ENCODE measurements at regions not wholly inside any gene's neighbourhood (a gene's known extent, or its start where the extent isn't known, plus 50 kb on each side); places are given as distances from the start of the nearest gene placed in this dataset.

DNA sequence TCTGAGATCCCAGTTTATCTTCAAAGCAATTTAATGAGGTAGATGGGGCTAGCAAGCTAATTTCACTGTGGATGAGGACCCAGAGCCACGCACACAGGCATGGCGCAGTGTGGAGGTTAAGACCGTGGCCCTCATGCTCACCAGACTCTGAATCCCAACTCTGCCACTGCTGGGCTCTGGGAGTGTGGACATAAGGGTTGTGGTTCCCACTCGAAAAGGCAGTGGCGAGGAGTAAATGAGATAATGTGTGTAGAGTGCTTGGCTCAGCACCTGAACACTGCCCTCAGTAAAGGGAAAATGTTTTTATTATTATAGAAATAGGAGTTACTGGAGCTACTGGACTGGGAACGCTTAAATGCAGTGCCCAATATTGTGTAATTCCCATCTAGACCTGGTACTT lies 243.5 kb upstream of the TPM1 start:
- no peaks in the 10 kb centered on the region for H3K4me1 Mint-ChIP-seq
- no peak for ATAC-seq
- no peak for DNase-seq (ENCODE audit: low spot score in 2 of 2)
- H3K4me3 Mint-ChIP-seq = no peak overlapping the region
- no peak overlapping the region for H3K27ac Mint-ChIP-seq
- H3K9me3 Mint-ChIP-seq = no peaks in the 10 kb centered on the region
- no peaks in the 10 kb centered on the region for H3K36me3 Mint-ChIP-seq

DNA sequence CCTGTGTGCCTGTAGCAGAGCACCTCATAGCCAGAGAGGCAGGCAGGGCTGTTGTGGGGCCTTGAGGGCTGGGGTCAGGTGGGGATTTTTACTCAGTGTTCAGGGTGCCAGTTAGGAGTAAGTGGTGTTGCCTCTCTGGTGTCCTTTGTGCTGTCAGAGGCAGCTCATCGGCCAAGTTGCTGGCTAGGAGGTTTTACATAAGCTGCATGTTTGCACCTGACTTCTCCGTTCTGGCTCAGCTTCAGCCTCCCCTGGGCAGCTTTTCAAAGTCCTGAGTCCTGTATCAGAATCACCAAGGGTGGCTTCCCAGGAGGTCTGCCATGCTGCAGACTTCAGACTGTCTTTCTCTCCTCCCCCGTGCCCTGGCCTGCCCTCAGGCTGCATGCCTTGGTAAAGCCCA lies 242.6 kb upstream of the TPM1 start:
- ATAC-seq (no peak), DNase-seq (ENCODE audit: low spot score in 2 of 2) (no peak)
- H3K9me3 Mint-ChIP-seq = no peaks in the 10 kb centered on the region
- H3K36me3 Mint-ChIP-seq = no peaks in the 10 kb centered on the region
- no peak overlapping the region for H3K4me3 Mint-ChIP-seq
- no peak overlapping the region for H3K27ac Mint-ChIP-seq
- H3K4me1 Mint-ChIP-seq = no peaks in the 10 kb centered on the region

DNA sequence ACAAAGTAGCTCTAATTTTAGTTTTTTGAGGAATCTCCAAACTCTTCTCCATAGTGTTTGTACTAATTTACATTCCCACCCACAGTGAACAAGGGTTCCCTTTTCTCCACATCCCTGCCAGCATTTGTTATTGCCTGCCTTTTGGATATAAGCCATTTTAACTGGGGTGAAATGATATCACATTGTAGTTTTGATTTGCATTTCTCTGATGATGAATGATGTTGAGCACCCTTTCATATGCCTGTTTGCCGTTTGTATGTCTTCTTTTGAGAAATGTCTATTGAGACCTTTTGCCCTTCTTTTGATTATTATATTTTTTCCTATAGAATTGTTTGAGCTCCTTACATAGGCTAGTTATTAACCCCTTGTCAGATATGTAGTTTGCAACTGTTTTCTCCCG lies 239.9 kb upstream of the TPM1 start:
- no peaks in the 10 kb centered on the region for H3K36me3 Mint-ChIP-seq
- no peak for ATAC-seq
- H3K9me3 Mint-ChIP-seq = no peaks in the 10 kb centered on the region
- no peaks in the 10 kb centered on the region for H3K4me1 Mint-ChIP-seq
- no peak overlapping the region for H3K4me3 Mint-ChIP-seq
- DNase-seq (ENCODE audit: low spot score in 2 of 2) = no peak
- H3K27ac Mint-ChIP-seq = no peak overlapping the region

DNA sequence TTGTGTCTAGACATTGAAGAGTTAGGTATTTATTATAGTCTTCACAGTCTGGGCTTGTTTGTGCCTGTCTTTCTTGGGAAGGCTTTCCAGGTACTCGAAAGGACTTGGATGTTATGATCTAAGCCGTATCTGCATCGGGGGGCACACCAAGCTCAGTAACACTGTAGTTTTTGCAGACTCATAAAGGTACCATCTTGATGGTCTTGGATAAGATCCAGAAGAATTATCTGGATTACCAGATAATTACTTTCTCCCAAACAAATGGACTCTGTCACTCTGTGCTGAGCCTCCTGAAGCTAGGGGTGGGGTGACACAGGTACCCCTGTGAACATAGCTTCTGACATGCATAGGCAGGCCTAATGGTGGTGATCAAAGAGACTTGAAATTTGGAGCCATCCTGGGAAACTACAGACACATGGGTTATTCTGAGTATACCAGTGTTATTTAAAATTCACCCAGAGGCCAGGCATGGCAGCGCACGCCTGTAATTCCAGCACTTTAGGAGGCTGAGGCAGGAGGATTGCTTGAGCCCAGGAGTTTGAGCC lies 238.6 kb upstream of the TPM1 start:
- Mint-ChIP-seq H3K9me3 (no peaks in the 10 kb centered on the region), H3K4me1 (no peaks in the 10 kb centered on the region), H3K4me3 (no peak overlapping the region), H3K36me3 (no peaks in the 10 kb centered on the region), H3K27ac (no peak overlapping the region)
- DNase-seq (ENCODE audit: low spot score in 2 of 2) (no peak), ATAC-seq (no peak)

DNA sequence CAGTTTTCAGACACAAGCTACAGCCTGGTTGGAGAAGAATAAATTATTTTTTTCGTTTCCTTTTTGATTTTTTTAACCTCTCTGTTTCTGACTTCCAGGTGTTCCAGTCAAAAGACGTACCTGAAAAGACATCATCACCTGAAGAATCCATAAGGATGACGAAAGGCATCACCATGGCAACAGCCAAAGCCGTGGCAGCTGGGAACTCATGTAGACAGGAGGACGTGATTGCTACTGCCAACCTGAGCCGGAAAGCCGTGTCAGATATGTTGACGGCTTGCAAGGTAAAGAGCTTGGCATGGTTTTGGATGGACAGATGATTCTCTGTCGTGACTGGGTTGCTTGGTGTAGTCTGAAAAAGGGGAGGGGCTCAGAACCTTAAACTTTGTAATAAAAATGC lies 237.0 kb upstream of the TPM1 start:
- no peak for DNase-seq (ENCODE audit: low spot score in 2 of 2)
- Mint-ChIP-seq H3K27ac (no peak overlapping the region), H3K36me3 (no peaks in the 10 kb centered on the region), H3K4me3 (no peak overlapping the region), H3K4me1 (no peaks in the 10 kb centered on the region), H3K9me3 (no peaks in the 10 kb centered on the region)
- ATAC-seq = no peak

DNA sequence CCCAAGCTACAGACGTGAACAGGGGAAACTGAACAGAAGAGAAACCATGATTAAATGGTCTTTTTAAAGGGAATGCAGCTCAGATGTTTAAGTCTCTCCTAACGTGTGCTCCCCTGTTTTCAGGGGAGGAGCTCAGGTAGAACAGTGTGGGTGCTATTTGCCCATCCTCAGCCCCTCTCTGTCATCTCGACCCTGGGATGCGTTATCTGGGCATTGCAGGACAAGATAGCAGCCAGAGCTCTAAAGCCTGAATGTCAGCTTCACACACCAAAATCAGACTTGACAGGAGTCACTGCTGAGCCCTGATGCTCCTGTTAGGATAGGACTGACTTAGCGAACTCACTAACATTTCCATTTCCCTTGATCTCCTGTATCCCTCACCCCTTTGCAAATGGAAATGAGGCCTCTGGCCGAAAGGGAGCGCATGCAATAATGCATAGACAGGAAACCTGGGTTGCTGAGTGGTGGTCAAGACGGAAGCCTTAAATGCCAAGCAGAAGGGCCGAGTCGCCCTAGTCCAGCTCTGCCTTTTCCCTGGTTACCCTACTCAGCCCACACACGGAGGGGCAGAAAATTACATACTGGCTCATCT lies 234.9 kb upstream of the TPM1 start:
- Mint-ChIP-seq H3K27ac (no peak overlapping the region), H3K4me3 (no peak overlapping the region), H3K36me3 (no peaks in the 10 kb centered on the region), H3K9me3 (no peaks in the 10 kb centered on the region), H3K4me1 (no peaks in the 10 kb centered on the region)
- DNase-seq (ENCODE audit: low spot score in 2 of 2) = no peak
- ATAC-seq = no peak

DNA sequence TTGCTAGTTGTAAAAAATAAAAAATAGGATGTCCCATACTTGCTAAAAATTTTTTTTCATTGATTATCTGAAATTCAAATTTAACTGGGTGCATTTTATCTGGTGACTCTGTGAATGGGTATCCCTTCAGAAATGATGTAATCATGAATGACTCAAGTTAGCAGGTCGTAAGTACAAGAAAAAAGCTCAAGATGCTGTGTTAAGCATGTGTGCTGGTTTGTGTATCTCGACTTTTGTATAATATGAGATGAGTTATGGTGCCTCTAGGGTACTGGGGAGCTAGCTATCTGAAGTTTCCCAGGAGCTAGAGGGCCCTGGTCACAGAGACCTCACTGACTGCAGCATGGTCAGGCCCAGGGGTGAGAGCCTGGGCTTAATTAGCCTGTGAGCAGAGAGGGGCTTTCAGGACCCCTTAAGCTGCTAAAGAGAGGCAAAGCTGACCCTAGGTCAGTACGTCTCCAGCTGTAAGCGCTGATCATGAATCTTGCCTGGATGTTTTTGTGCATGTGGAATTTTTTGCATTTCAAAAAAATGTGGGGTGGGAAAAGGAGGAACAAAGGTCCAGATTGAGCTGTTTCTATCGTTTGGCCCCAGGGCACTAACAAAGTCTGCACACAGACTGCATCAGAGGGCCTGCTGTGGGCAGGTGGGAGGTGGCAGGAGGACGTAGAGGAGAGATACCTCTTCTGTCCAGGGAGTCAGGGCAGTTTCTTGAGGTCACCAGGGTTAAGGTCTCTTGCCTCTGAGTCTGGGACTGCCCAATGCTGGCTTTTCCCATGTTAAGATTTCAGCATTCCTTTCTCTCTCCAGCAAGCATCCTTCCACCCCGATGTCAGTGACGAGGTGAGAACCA lies 233.2 kb upstream of the TPM1 start:
- ATAC-seq (no peak), DNase-seq (ENCODE audit: low spot score in 2 of 2) (no peak)
- Mint-ChIP-seq H3K36me3 (no peaks in the 10 kb centered on the region), H3K9me3 (no peaks in the 10 kb centered on the region), H3K4me1 (no peaks in the 10 kb centered on the region), H3K4me3 (no peak overlapping the region), H3K27ac (no peak overlapping the region)

DNA sequence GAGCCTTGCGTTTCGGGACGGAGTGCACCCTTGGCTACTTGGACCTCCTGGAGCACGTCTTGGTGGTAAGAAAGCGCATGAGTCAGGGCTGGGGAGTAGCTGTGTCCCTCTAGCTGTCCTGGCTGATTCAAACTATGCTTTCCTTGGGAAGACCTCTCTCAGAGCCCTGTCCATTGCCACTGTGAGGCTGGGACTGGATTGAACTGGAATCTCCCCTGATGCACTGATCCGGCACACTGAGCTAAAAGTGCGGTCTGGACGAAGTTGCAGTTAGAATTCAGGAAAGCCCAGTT lies 232.6 kb upstream of the TPM1 start:
- Mint-ChIP-seq H3K27ac (no peak overlapping the region), H3K4me1 (no peaks in the 10 kb centered on the region), H3K9me3 (no peaks in the 10 kb centered on the region), H3K36me3 (no peaks in the 10 kb centered on the region), H3K4me3 (no peak overlapping the region)
- DNase-seq (ENCODE audit: low spot score in 2 of 2) (no peak), ATAC-seq (no peak)

DNA sequence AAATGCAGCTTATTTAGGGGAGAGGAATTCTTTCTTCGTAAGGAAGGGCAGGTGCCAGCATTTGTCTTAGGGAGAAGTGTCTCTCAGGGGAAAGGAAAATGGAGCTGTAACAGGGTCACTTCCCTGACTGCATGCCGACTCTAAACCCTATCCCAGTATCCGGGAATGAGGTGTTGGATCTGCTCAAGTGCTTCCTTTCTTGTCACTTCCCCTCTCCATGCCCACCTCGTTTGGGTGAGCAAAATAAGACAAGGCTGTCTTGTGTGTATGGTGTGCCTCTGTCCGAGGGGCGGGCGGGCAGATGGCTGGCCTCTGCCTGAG lies 230.1 kb upstream of the TPM1 start:
- no peak for ATAC-seq
- H3K36me3 Mint-ChIP-seq = no peaks in the 10 kb centered on the region
- no peak overlapping the region for H3K27ac Mint-ChIP-seq
- H3K4me1 Mint-ChIP-seq = no peaks in the 10 kb centered on the region
- no peaks in the 10 kb centered on the region for H3K9me3 Mint-ChIP-seq
- H3K4me3 Mint-ChIP-seq = no peak overlapping the region
- DNase-seq (ENCODE audit: low spot score in 2 of 2) = no peak

DNA sequence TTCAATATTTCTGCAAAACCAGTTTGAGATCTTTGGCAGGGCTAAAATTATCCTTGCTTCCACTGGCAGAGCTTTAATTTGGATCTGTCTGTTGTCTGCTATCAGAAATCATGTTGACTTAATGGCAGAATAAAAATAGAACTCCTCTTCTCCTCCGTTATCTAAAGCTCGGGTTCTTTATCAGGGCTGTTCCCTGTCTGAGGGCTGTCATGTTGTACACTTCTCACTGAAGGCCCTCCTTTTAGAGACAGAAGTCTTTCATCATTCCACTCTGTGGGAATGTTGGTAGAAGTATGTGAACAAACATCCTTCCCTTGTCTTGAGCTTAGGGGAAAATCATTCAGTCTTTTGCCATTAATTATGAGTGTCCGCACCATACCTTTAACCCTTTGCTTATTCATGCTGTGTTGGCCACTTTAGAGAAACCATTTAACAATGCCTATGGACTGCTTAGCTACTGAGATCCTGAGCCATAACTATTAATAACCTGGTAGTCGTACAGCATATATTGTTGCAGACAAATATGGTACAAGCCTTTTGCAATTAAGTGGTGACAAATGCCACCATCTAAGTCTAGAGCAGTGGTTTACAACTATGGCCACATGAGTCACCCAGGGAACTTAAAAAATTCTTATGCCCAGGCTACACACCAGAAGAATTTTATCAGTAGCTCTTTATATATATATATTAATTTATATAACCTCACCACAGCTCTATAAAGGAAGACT lies 226.0 kb upstream of the TPM1 start:
- Mint-ChIP-seq H3K36me3 (no peaks in the 10 kb centered on the region), H3K9me3 (no peaks in the 10 kb centered on the region), H3K4me1 (no peaks in the 10 kb centered on the region), H3K27ac (no peak overlapping the region), H3K4me3 (no peak overlapping the region)
- ATAC-seq (no peak), DNase-seq (ENCODE audit: low spot score in 2 of 2) (no peak)

DNA sequence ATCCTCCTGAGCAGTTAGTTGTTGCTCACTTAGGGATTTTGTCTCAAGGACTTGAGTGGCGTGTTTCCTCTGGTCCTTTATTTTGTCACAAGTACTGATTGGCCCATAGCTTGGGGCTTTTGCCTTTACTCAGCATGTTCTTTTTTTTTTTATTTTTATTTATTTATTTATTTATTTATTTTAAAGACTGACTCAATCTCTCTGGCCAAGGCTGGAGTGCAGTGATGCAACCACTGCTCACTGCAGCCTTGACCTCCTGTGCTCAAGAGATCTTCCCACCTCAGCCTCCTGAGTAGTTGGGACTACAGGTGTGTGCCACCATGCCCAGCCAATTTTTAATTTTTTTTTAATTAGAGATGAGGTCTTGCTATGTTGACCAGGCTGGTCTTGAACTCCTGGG lies 223.9 kb upstream of the TPM1 start:
- Mint-ChIP-seq H3K27ac (no peak overlapping the region), H3K36me3 (no peaks in the 10 kb centered on the region), H3K4me3 (no peak overlapping the region), H3K4me1 (no peaks in the 10 kb centered on the region), H3K9me3 (no peaks in the 10 kb centered on the region)
- DNase-seq (ENCODE audit: low spot score in 2 of 2) = no peak
- ATAC-seq = no peak

DNA sequence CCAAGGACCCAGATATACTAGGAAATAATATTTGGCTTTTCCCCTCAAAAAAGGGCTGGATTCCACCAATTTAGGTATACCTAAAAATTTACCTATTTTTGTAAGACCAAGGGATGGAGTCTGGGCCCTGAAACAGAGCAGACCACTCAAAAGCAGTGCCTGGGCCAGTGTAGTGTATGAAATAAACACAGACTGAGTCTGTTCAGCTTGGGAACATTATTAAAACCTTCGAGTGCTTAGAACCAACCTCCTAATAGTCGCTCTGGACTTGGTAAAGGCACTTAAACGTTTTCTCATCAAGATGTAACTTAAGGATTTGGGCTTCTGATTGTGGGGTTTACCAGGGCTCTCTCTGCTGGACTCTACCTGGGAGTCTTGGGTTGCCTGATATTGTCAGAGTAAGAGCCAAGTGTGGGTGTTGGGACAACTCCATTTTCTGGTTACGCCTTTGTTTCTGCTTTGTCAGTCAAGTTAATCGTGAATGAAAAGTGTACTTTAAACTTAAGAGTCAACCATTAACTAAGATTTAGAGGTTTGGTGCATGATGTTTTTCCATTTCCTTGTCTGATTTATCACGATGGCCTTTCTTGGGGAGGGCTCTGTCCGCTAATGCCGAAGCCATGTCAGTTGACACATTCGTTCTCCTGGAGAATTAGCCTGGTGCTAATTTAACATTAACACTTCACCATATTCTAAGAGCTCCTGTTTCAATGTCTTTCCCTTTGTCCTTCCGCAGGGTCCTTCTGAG lies 221.0 kb upstream of the TPM1 start:
- ATAC-seq (no peak), DNase-seq (ENCODE audit: low spot score in 2 of 2) (no peak)

DNA sequence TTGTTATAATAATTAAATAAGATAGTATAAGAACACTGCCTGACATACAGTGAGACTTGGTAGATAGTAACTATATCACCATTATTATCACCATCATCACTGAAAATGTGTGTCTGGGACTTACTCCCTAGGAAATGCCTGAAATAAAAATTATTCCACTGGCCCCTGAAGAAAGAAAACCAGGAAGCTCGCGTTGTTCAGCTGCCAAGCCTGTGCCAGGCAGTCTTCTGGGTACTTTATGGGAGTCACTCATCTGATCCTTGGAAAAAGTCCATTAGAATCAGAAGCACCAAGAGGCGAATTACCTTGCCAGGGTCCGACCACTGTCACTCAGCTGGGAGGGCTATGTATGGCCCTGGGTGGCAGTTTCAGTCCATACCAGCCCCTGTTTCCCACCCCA lies 220.3 kb upstream of the TPM1 start:
- Mint-ChIP-seq H3K9me3 (no peaks in the 10 kb centered on the region), H3K4me3 (no peak overlapping the region), H3K27ac (no peak overlapping the region), H3K36me3 (no peaks in the 10 kb centered on the region), H3K4me1 (no peaks in the 10 kb centered on the region)
- no peak for ATAC-seq
- no peak for DNase-seq (ENCODE audit: low spot score in 2 of 2)

More for the DNA sequence above, 221.0 kb upstream of the TPM1 start:
- Mint-ChIP-seq H3K4me3 (no peak overlapping the region), H3K9me3 (no peaks in the 10 kb centered on the region), H3K4me1 (no peaks in the 10 kb centered on the region), H3K36me3 (no peaks in the 10 kb centered on the region), H3K27ac (no peak overlapping the region)

DNA sequence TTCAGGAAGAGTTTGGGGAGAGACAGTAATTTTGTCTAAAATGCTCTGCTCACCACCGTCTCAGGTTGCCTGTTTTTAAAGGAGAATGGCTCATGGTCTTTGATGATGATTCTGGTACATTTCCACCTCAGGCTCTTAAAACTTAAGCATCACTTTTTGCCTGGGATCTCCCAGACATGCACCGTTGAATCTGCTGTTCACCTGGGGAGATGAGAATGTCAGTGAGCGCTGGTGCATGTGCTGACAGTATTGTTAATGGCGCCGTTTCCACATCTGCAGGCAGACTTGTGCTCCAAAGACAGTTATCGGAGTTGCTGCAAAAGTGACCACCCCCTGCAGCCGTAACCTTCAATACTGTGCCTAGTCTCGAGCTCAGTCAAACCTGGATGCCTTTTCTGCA lies 219.0 kb upstream of the TPM1 start:
- H3K4me3 Mint-ChIP-seq = no peak overlapping the region
- H3K4me1 Mint-ChIP-seq = no peaks in the 10 kb centered on the region
- DNase-seq (ENCODE audit: low spot score in 2 of 2) = no peak
- H3K36me3 Mint-ChIP-seq = no peaks in the 10 kb centered on the region
- H3K27ac Mint-ChIP-seq = no peak overlapping the region
- H3K9me3 Mint-ChIP-seq = no peaks in the 10 kb centered on the region
- ATAC-seq = no peak

DNA sequence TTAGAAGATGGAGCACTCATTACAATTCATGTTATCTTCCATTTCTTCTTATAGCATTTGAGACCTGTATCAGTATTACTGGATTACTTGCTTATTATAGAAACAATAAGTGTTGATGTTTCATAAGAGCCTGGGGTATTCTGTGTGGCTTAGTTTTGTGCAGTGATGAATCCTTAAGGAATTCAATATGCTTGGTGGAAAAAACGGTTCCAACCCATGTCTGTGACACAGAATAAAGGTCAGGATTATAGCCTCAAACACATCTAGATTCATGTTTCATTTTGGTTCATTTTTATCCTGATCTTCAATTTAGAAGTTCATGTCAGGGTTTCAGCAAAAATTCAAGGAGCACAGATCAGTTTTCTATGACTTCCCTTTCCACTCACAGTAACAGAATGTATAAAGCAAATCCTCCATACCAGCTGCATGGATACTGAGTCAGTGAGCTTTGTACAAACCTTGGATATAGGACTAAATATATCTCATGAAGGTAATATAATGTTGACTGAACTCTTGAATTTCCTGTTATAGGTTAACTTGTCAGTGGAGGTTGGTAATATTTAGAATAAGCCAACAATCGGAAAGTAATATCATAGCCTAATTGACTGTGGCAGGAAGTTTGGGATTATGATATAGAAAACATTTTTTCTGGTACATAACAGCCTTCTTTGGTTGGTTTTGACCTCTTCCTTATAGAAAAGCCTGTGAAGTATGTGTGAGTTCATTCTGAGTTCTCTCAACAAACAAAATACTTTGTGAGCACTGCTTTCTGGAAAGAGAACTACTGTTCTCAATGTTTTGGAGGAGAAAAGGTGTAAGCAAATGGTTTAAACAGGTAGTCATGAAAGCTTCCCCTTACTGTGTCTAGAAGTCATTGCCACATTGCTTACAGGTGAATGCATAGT lies 218.2 kb upstream of the TPM1 start:
- Mint-ChIP-seq H3K4me3 (no peak overlapping the region), H3K4me1 (no peaks in the 10 kb centered on the region), H3K36me3 (no peaks in the 10 kb centered on the region), H3K9me3 (no peaks in the 10 kb centered on the region), H3K27ac (no peak overlapping the region)
- ATAC-seq (no peak), DNase-seq (ENCODE audit: low spot score in 2 of 2) (no peak)

All from stimulated activated effector memory CD8-positive, alpha-beta T cell treated with anti-CD3 and anti-CD28 coated beads, Interleukin-12 subunit alpha, Interleukin-12 subunit beta, amount 100 ng/mL, for 72 hours (primary cell).